HEK293 (cell line): ENCODE measurements at regions not wholly inside any gene's neighbourhood (a gene's known extent, or its start where the extent isn't known, plus 50 kb on each side); places are given as distances from the start of the nearest gene placed in this dataset.

Experiments
- CTCF ChIA-PET: fragments of 350-600 bp; formaldehyde crosslinking; extraction: SDS; loops from one replicate; lab custom pipeline; 2021; ENCODE audit warnings: antibody characterized with exemption; lab: Yijun Ruan, JAX
- POLR2A ChIA-PET: fragments of 300-600 bp; formaldehyde crosslinking; extraction: SDS; loops from one replicate; lab custom pipeline; 2020; ENCODE audit warnings: antibody characterized with exemption, inconsistent platforms; lab: Yijun Ruan, JAX
- H3K27ac ChIP-seq: fragments of 200-500 bp; sonication (Bioruptor generic); 2 replicates; pipeline ENCODE4 v1.5.1; 2014; ENCODE audit warnings: low read depth, low read length, control low read depth, inconsistent platforms; ENCODE audit errors: extremely low read depth
- H3K36me3 ChIP-seq, 2 experiments: fragments of 200-500 bp in 1 of 2; sonication (Bioruptor generic) in 1 of 2; 1 replicate in 1 of 2; 2 replicates in 1 of 2; pipeline ENCODE4 v1.5.1; 2014 to 2017; ENCODE audit warnings: inconsistent platforms in 2 of 2, low read length in 2 of 2; ENCODE audit not compliant: control insufficient read depth in 2 of 2, insufficient read depth in 1 of 2
- H3K4me1 ChIP-seq: fragments of 200-500 bp; sonication (Bioruptor generic); 2 replicates; pipeline ENCODE4 v1.5.1; 2014; ENCODE audit warnings: mild to moderate bottlenecking, low read length, inconsistent platforms; ENCODE audit not compliant: control insufficient read depth, insufficient read depth
- H3K4me3 ChIP-seq: 2 replicates; pipeline ENCODE4 v1.5.1; 2011; ENCODE audit warnings: low read depth, mild to moderate bottlenecking, control low read depth, low read length, moderate library complexity
- H3K9me3 ChIP-seq: fragments of 200-500 bp; sonication (Bioruptor generic); 2 replicates; pipeline ENCODE4 v1.5.1; 2014; ENCODE audit warnings: low read depth, low read length, inconsistent platforms; ENCODE audit not compliant: control insufficient read depth, insufficient read depth
- FEZF1 ChIP-seq: fragments of 450-650 bp; formaldehyde crosslinking; IDR thresholded peaks from 2 replicates; pipeline ENCODE4 v1.5.1; 2016; ENCODE audit warnings: missing biosample characterization, missing genetic modification characterization
- IKZF3 ChIP-seq: fragments of 450-650 bp; IDR thresholded peaks from 2 replicates; pipeline ENCODE4 v1.5.0; 2018; ENCODE audit warnings: missing biosample characterization, mild to moderate bottlenecking, missing genetic modification characterization, moderate library complexity
- SCRT1 ChIP-seq: fragments of 450-650 bp; formaldehyde crosslinking; IDR thresholded peaks from 2 replicates; pipeline ENCODE4 v1.5.1; 2016; ENCODE audit warnings: missing biosample characterization, missing genetic modification characterization, borderline replicate concordance
- SETDB1 ChIP-seq: IDR thresholded peaks from one replicate; pipeline ENCODE4 v1.6.1; 2017; ENCODE audit warnings: mild to moderate bottlenecking, low read length, moderate library complexity, mixed read lengths; ENCODE audit not compliant: insufficient read length
- SP2 ChIP-seq: fragments of 450-650 bp; formaldehyde crosslinking; IDR thresholded peaks from 2 replicates; pipeline ENCODE4 v1.5.1; 2016; ENCODE audit warnings: missing biosample characterization, missing genetic modification characterization
- SP7 ChIP-seq: fragments of 450-650 bp; formaldehyde crosslinking; IDR thresholded peaks from 2 replicates; pipeline ENCODE4 v1.5.1; 2016; ENCODE audit warnings: missing biosample characterization, missing genetic modification characterization
- TCF7L2 ChIP-seq: IDR thresholded peaks from 2 replicates; pipeline ENCODE4 v1.6.1; 2011; ENCODE audit warnings: low read depth, mild to moderate bottlenecking, inconsistent platforms, low read length, moderate library complexity, borderline replicate concordance
- ZFHX2 ChIP-seq: fragments of 450-650 bp; formaldehyde crosslinking; conservative IDR thresholded peaks from 2 replicates; pipeline ENCODE4 v1.5.1; 2016; ENCODE audit warnings: missing biosample characterization, missing genetic modification characterization
- ZNF138 ChIP-seq: fragments of 450-650 bp; formaldehyde crosslinking; IDR thresholded peaks from 2 replicates; pipeline ENCODE4 v1.5.1; 2016; ENCODE audit warnings: missing biosample characterization, missing genetic modification characterization, borderline replicate concordance
- ZNF174 ChIP-seq: fragments of 450-650 bp; formaldehyde crosslinking; IDR thresholded peaks from 2 replicates; pipeline ENCODE4 v1.5.0; 2017; ENCODE audit warnings: missing biosample characterization, mild to moderate bottlenecking, missing genetic modification characterization
- ZNF341 ChIP-seq: fragments of 450-650 bp; formaldehyde crosslinking; IDR thresholded peaks from 2 replicates; pipeline ENCODE4; 2016; ENCODE audit warnings: low read depth, missing biosample characterization, missing genetic modification characterization
- ZNF404 ChIP-seq: fragments of 450-650 bp; formaldehyde crosslinking; IDR thresholded peaks from 2 replicates; pipeline ENCODE4 v1.5.1; 2017; ENCODE audit warnings: missing biosample characterization, missing genetic modification characterization
- ZNF433 ChIP-seq: fragments of 450-650 bp; formaldehyde crosslinking; IDR thresholded peaks from 2 replicates; pipeline ENCODE4 v1.5.1; 2016; ENCODE audit warnings: missing biosample characterization, missing genetic modification characterization, low read depth
- ZNF473 ChIP-seq: fragments of 450-650 bp; formaldehyde crosslinking; IDR thresholded peaks from 2 replicates; pipeline ENCODE4 v1.5.1; 2017; ENCODE audit warnings: missing biosample characterization, missing genetic modification characterization
- ZNF596 ChIP-seq: fragments of 450-650 bp; IDR thresholded peaks from 2 replicates; pipeline ENCODE4 v1.5.0; 2018; ENCODE audit warnings: missing biosample characterization, mild to moderate bottlenecking, missing genetic modification characterization, moderate library complexity
- ZNF701 ChIP-seq: fragments of 450-650 bp; formaldehyde crosslinking; IDR thresholded peaks from 2 replicates; pipeline ENCODE4 v1.5.1; 2016; ENCODE audit warnings: missing biosample characterization, missing genetic modification characterization
- ZNF76 ChIP-seq: fragments of 450-650 bp; formaldehyde crosslinking; IDR thresholded peaks from 2 replicates; pipeline ENCODE4; 2016; ENCODE audit warnings: low read depth, missing biosample characterization, missing genetic modification characterization, borderline replicate concordance
- ZNF776 ChIP-seq: fragments of 450-650 bp; formaldehyde crosslinking; IDR thresholded peaks from 2 replicates; pipeline ENCODE4 v1.5.0; 2017; ENCODE audit warnings: missing biosample characterization, missing genetic modification characterization, borderline replicate concordance
- ZNF837 ChIP-seq: fragments of 450-650 bp; formaldehyde crosslinking; IDR thresholded peaks from 2 replicates; pipeline ENCODE4 v1.5.1; 2016; ENCODE audit warnings: missing biosample characterization, missing genetic modification characterization
- TF ChIP-seq, protein P1 (sequence below): fragments of 450-650 bp; formaldehyde crosslinking; conservative IDR thresholded peaks from 2 replicates; pipeline ENCODE4 v1.5.1; 2016; ENCODE audit warnings: low read depth, missing biosample characterization, missing genetic modification characterization
- TF ChIP-seq, protein P2 (sequence below): fragments of 450-650 bp; formaldehyde crosslinking; IDR thresholded peaks from 2 replicates; pipeline ENCODE4 v1.5.1; 2016; ENCODE audit warnings: missing biosample characterization, missing genetic modification characterization
- TF ChIP-seq, protein P3 (sequence below): fragments of 450-650 bp; formaldehyde crosslinking; IDR thresholded peaks from 2 replicates; pipeline ENCODE4 v1.5.1; 2016; ENCODE audit warnings: missing biosample characterization, missing genetic modification characterization

DNA sequence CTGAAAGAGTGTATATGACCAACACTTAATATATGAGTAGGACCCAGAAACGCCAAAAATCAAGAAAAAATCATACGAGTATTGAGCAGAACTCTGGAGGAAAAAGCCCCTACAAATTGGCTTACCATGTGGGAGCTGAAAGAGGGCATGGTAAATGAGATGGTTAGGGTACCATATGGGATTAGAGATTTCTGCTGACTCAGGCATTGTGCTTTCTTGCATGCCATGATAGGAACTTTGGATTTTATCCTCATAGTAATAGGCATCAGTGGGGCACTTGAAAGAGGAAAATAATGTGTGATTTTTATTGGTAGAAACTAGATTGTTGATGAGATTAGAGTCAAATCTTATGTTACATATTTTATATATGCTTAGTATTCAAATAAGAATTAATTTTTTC, 271.1 kb downstream of the CBLN2 start:
- ChIA-PET CTCF (no interaction called here), POLR2A (no interaction called here)
- TF ChIP-seq ZNF701 (tag by site-specific recombination): no peak
- TF ChIP-seq, protein P1, sequence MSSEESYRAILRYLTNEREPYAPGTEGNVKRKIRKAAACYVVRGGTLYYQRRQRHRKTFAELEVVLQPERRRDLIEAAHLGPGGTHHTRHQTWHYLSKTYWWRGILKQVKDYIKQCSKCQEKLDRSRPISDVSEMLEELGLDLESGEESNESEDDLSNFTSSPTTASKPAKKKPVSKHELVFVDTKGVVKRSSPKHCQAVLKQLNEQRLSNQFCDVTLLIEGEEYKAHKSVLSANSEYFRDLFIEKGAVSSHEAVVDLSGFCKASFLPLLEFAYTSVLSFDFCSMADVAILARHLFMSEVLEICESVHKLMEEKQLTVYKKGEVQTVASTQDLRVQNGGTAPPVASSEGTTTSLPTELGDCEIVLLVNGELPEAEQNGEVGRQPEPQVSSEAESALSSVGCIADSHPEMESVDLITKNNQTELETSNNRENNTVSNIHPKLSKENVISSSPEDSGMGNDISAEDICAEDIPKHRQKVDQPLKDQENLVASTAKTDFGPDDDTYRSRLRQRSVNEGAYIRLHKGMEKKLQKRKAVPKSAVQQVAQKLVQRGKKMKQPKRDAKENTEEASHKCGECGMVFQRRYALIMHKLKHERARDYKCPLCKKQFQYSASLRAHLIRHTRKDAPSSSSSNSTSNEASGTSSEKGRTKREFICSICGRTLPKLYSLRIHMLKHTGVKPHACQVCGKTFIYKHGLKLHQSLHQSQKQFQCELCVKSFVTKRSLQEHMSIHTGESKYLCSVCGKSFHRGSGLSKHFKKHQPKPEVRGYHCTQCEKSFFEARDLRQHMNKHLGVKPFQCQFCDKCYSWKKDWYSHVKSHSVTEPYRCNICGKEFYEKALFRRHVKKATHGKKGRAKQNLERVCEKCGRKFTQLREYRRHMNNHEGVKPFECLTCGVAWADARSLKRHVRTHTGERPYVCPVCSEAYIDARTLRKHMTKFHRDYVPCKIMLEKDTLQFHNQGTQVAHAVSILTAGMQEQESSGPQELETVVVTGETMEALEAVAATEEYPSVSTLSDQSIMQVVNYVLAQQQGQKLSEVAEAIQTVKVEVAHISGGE (tag by site-specific recombination): no peak
- no peak for TF ChIP-seq FEZF1 (tag by site-specific recombination)
- no peak for TF ChIP-seq ZNF433 (tag by site-specific recombination)
- Histone ChIP-seq H3K4me1 (no peaks in the 10 kb centered on the region), H3K36me3 (no peaks in the 10 kb centered on the region), H3K27ac (no peak overlapping the region), H3K9me3 (no peaks in the 10 kb centered on the region), H3K4me3 (no peak overlapping the region)

DNA sequence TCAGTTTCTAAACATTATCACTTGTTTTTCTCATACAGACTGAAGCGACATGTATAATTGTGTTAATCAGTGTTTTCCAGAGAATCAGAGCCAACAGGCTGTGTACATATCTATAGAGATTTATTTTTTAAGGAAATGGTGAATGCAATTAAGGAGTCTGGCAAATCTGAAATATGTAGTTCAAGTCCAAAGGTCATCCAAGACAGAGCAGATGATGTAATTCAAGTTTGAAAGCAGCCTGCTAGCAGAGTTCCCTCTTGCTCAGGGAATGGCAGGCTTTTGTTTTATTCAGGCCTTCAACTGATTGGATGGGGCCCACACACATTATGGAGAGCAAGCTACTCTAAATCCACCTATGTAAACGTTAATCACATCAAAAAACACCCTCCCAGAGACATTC, 282.6 kb downstream of the CBLN2 start:
- ChIA-PET POLR2A (no interaction called here), CTCF (no interaction called here)
- no peak for TF ChIP-seq FEZF1 (tag by site-specific recombination)
- no peak for TF ChIP-seq ZNF138
- no peak for TF ChIP-seq SP7 (tag by site-specific recombination)
- TF ChIP-seq ZNF701 (tag by site-specific recombination): no peak
- no peak for TF ChIP-seq IKZF3 (tag by site-specific recombination)
- no peak for TF ChIP-seq ZFHX2 (tag by site-specific recombination)
- no peak for TF ChIP-seq ZNF76 (tag by site-specific recombination)
- TF ChIP-seq, protein P2, sequence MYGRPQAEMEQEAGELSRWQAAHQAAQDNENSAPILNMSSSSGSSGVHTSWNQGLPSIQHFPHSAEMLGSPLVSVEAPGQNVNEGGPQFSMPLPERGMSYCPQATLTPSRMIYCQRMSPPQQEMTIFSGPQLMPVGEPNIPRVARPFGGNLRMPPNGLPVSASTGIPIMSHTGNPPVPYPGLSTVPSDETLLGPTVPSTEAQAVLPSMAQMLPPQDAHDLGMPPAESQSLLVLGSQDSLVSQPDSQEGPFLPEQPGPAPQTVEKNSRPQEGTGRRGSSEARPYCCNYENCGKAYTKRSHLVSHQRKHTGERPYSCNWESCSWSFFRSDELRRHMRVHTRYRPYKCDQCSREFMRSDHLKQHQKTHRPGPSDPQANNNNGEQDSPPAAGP (tag by site-specific recombination): no peak
- TF ChIP-seq TCF7L2: no peak

DNA sequence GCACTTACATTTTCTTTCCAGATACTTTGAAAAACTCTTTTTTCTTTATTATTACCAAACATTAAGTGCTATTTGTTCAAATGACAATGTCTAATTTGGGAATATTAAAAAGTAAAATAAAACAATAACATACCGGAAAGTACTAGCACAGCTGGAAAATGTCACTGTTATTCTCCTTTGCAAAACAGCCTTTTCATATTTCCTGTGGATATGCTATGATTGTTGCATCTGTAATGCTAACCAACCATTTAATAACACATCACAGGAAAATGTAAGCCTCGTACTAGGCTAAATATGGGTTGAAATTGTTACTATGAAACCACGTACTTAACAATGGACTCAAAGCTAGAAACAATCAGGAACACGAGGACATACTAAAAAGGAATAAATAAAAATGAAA, 298.1 kb downstream of the CBLN2 start:
- H3K9me3 ChIP-seq: no peaks in the 10 kb centered on the region
- no peak for TF ChIP-seq ZNF404
- CTCF ChIA-PET: no interaction called here
- H3K27ac ChIP-seq: no peak overlapping the region
- H3K36me3 ChIP-seq: no peaks in the 10 kb centered on the region
- no peak overlapping the region for H3K4me3 ChIP-seq
- H3K4me1 ChIP-seq: no peaks in the 10 kb centered on the region
- POLR2A ChIA-PET: no interaction called here

More for the DNA sequence above, 282.6 kb downstream of the CBLN2 start:
- Histone ChIP-seq H3K36me3 (no peaks in the 10 kb centered on the region), H3K27ac (no peak overlapping the region), H3K4me3 (no peak overlapping the region), H3K9me3 (no peaks in the 10 kb centered on the region), H3K4me1 (no peaks in the 10 kb centered on the region)

DNA sequence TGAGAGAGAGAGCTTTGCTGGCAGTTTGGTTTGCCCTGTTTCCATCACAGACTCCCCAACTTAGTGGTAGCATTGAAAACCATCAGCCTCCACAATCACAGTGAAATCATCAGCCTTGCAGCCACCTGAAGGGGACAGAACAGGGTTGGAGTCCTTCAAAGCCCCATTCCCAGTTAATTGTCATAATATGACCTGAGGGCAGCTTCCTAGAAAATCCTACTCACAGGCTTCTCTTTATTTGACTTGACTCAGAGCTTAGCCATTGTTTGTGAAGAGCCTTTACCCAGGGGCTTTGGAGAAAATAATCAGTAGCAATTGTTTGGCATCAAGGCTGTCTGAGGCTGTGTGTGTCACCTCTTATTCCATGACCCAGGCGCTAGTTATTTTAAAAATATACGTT, 308.7 kb downstream of the CBLN2 start:
- Histone ChIP-seq H3K4me1 (no peaks in the 10 kb centered on the region), H3K27ac (no peak overlapping the region), H3K4me3 (no peak overlapping the region), H3K9me3 (no peaks in the 10 kb centered on the region)
- CTCF ChIA-PET: no interaction called here
- no peak for TF ChIP-seq ZNF174
- TF ChIP-seq ZNF473 (tag by site-specific recombination): no peak
- TF ChIP-seq SCRT1 (tag by site-specific recombination): no peak
- TF ChIP-seq, protein P3, sequence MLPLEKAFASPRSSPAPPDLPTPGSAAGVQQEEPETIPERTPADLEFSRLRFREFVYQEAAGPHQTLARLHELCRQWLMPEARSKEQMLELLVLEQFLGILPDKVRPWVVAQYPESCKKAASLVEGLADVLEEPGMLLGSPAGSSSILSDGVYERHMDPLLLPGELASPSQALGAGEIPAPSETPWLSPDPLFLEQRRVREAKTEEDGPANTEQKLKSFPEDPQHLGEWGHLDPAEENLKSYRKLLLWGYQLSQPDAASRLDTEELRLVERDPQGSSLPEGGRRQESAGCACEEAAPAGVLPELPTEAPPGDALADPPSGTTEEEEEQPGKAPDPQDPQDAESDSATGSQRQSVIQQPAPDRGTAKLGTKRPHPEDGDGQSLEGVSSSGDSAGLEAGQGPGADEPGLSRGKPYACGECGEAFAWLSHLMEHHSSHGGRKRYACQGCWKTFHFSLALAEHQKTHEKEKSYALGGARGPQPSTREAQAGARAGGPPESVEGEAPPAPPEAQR (tag by site-specific recombination): no peak
- no peak for TF ChIP-seq ZNF837
- TF ChIP-seq IKZF3 (tag by site-specific recombination): no peak
- no peak for TF ChIP-seq SP2 (tag by site-specific recombination)
- TF ChIP-seq ZNF341 (tag by site-specific recombination): no peak
- TF ChIP-seq ZNF776 (tag by site-specific recombination): no peak
- no peak for TF ChIP-seq SETDB1
- TF ChIP-seq ZNF596 (tag by site-specific recombination): no peak
- TF ChIP-seq, all 188 proteins: peak for 0
- POLR2A ChIA-PET: no interaction called here
- no peaks in the 10 kb centered on the region for H3K36me3 ChIP-seq
